Stimulated activated naive CD4-positive, alpha-beta T cell (primary cell): ENCODE measurements at regions not wholly inside any gene's neighbourhood (a gene's known extent, or its start where the extent isn't known, plus 50 kb on each side); places are given as distances from the start of the nearest gene placed in this dataset.

Source experiments
- DNase-seq, 6 experiments: peaks; one replicate each; lab custom pipeline; 2025; lab: John Stamatoyannopoulos, UW

GRCh38 chr6:128827675-128828464, 55.1 kb upstream of the LAMA2 start:
- DNase-seq = no peak

- no peak for DNase-seq
These were observed 56.3 kb upstream of the LAMA2 start for GRCh38 chr6:128826606-128827005.

DNA sequence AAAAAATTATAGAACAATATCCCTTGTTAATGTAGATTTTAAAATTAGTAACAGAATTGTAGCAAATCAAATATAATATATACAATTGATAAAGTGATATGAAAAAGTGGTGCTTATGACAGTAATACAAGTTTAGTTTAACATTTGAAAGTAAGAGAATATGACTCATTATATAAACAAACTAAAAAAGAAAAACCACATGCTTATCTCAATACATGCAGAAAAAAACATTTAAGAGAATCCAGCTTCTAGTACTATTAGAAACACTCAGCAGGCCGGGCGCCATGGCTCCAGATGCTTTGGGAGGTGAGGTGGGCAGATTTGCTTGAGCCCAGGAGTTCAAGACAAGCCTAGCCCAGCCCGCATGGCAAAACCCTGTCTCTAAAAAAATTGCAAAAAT, 60.7 kb upstream of the LAMA2 start:
- DNase-seq = no peak

DNA sequence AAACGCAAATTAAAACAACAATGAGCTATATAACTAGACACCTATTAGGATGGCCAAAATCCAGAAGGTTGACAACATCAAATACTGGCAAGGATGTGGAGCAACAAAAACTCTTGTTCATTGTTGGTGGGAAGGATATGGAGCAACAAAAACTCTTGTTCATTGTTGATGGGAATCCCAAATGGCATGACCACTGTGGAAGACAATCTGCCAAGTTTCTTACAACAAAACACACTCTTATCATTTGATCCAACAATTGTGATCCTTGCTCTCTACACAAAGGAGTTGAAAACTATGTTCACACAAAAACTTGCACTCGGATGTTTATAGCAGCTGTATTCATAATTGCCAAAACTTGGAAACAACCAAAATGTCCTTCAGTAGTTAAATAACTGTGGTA, 61.8 kb upstream of the LAMA2 start:
- no peak for DNase-seq

- DNase-seq = no peak
These were observed 74.1 kb upstream of the LAMA2 start for GRCh38 chr6:128808856-128809255.

- no peak for DNase-seq
These were observed 75.4 kb upstream of the LAMA2 start for GRCh38 chr6:128807577-128807976.

DNA sequence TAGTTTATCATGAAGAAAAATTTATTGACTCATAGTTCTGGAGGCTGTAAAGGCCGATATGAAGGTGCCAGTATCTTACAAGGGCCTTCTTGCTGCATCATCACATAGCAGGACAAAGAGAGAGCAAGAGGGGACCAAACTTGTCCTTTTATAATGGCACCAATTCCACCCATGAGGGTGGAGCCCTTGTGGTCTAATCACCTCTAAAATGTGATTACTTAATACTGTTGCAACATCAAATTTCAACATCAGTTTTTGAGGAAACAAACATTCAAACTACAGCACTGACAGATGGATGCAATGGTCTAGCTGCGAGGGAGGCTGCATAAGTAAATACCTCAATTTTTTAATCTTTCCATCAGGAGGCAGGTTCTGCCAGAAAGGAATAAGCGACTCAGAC, 76.7 kb upstream of the LAMA2 start:
- DNase-seq = no peak

GRCh38 chr6:128803911-128804310, 79.0 kb upstream of the LAMA2 start:
- no peak for DNase-seq

DNA sequence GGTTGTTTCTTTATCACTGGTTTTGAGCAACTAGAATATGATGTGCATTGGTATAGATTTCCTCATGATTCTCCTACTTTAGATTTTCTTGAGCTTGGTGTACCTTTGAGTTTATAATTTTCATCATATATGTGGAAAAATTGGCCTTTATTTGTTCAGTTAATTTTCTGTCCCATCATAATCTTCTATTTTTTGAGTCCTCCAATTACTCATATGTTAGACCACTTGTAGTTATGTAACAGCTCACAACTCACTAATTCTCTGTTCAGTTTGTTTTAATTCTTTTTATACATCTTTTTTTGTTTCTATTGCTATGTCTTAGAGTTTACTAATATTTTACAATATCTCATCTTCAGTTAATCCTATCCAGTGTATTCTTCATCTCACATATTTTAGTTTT, 81.3 kb upstream of the LAMA2 start:
- DNase-seq = no peak

- no peak for DNase-seq
These were observed 98.7 kb upstream of the LAMA2 start for GRCh38 chr6:128784266-128784665.

GRCh38 chr6:128768187-128768586, 114.8 kb upstream of the LAMA2 start:
- DNase-seq = no peak

DNA sequence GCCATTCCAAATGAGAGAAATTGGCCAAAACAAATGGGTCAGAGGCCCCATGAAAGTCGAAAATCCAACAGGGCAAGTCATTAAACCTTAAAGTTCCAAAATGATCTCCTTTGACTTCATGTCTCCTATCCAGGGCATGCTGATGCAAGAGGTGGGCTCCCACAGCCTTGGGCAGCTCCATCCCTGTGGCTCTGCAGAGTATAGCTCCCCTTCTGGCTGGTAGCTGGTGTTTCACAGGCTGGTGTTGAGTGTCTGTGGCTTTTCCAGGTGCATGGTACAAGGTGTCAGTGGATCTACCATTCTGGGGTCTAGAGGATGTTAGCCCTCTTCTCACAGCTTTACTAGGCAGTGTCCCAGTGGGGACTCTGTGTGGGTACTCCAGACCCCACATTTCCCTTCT, 115.2 kb upstream of the LAMA2 start:
- no peak for DNase-seq

DNA sequence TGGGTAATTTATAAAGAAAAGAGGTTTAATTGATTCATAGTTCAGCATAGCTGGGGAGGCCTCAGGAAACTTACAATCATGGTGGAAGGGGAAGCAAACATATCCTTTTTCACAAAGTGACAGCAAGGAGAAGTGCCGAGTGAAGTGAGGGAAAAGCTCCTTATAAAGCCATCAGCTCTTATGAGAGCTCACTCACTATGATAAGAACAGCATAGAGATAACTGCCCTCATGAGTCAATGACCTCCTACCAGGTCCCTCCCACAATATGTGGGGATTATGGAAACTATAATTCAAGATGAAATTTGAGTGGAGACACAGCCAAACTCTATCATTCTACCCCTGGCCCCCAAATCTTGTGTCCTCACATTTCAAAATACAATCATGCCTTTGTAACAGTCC, 115.8 kb upstream of the LAMA2 start:
- DNase-seq = no peak

DNA sequence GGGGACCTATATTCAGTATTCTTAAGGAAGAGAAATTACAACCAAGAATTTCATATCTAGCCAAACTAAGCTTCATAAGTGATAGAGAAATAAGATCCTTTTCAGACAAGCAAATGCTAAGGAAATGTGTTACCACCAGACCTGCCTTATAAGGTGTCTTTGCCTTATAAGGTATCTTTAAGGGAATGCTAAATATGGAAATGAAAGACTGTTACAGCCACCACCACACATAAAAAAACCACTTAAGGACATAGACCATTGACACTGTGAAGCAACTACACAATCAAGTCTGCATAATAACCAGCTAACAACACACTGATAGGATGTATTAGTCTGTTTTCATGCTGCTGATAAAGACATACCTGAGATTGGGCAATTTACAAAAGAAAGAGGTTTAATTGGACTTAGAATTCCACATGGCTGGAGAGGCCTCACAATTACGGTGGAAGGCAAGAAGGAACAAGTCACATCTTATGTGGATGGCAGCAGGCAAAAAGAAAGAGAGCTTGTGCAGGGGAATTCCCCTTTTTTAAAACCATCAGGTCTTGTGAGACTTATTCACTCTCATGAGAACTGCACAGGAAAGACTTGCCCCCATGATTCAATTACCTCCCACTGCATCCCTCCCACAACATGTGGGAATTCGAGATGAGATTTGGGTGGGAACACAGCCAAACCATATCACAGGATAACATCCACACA, 119.2 kb upstream of the LAMA2 start:
- no peak for DNase-seq

DNA sequence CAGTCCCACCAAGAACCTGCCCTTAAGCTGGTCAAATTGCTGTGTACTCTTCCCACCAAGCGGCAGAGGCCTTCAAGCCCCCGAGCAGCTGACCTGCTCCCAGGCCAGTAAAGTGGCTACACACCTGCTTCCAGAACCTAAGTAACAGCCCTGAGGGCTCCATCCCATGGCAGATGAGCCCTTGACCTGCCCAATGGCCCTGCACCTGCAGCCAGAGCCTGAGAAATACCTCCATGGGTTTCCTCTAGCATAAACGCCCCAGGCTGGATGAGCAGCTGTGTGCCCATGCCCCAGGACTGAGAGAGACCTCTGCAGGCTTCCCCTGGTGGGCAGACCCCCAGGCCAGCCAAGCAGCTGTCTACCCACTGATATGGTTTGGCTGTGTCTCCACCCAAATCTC, 123.0 kb upstream of the LAMA2 start:
- DNase-seq = no peak

DNA sequence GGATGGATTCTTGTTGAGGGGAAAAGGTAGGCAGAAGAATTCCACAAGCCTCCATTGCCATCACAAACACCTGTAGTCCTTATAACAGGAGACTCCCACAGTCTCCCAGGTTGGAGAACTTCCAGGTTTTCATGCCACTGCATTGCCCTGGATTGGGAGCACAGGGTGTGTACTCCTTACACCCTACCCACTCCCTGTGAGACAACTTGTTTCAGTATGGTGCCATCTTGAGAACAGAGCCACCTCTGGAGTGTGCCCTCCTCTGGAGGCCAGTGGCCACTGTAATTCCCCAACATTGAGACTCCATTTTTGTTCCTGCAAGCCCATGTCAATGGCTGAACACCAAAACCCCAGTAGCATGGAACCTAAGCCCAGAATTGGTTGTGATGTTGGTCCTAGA, 123.5 kb upstream of the LAMA2 start:
- DNase-seq = no peak

DNA sequence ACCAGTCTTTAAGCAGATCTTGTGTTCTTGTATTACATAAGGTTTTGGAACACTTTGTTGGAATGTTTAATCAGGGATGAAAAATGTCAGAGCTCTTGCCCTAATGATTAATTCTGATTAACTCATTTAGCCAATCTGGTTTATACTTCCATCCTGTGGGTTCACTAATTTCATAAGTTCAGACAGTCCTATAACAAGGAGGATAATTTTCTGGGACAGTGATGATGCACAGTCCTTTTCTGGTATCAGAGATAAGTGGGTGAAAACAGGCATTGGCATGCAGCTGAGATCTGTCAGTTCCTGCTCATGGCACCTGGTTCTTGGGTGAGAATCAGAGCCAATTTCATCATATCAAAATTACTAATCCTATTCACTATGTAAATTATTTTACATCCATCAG, 125.0 kb upstream of the LAMA2 start:
- DNase-seq = no peak

GRCh38 chr6:128754658-128755256, 128.2 kb upstream of the LAMA2 start:
- DNase-seq = no peak

DNA sequence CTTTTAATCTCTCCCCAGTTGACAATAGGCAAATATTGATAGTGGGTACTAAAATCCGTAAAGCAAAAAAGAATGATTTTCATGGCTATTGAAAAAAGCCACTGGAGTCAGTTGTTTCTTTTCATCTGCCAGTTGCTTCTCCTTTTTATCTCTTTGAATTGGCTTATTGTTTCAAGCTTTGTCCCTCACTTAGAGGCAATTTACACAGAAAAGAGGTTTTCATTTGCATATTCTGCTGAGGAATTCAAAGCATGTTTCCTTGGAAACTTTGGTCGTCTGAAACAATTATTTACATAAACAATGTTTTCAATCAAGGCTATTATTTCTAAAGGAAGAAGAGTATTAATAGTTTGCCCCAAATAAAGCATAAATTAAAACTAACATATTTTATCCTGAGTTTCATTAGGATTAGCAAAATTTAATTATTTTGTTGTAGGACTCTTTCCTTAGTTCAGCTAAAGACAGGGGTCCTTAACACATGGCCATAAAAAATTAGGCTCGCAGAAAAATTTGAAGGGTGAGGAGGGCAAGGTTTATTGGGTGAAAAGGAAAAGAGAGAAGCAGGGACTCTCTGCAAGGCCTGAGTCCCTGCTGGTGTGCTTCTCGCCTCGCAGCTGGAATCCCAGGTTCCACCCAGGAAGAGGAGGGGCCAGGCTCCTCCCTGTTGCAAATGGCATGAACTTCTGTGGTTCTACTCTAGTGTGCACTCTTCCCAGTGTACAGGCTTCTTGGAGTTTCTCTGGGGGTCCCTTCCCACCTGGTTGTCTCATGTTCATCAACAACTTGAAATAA, 138.8 kb upstream of the LAMA2 start:
- no peak for DNase-seq

GRCh38 chr6:128742900-128743299, 140.0 kb upstream of the LAMA2 start:
- DNase-seq = no peak

GRCh38 chr6:128740951-128741350, 142.0 kb upstream of the LAMA2 start:
- no peak for DNase-seq

- no peak for DNase-seq
These were observed 143.8 kb upstream of the LAMA2 start for GRCh38 chr6:128739112-128739511.

DNA sequence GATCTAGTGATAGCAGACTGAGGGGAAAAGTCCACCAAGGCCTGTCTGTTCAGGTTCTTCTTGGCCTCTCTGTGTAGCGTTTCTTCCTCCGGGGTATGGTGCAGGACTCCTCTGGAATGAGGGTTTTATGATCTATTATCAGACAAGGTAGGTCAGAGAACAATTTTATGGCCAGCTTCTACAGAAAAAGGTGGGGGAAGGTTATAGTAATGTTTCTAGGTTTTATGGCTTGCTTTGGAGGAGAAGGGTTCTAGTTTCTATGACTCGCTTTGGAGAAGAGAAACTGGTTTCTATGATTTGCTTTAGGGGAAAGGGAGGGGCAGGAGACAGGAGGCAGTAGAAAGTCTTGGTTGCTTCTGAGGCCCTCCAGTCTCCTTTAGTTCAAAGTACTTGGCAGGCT, 144.8 kb upstream of the LAMA2 start:
- DNase-seq = no peak
